Bronchial epithelial cell (primary cell): ENCODE measurements at regions not wholly inside any gene's neighbourhood (a gene's known extent, or its start where the extent isn't known, plus 50 kb on each side); places are given as distances from the start of the nearest gene placed in this dataset.

Experiments
- DNase-seq: peaks from one replicate; pipeline ENCODE4 v3.0.0-alpha.2; 2010; ENCODE audit warnings: low read depth
- FAIRE-seq: peaks from 2 replicates; lab custom pipeline; 2011; peaks lifted over from hg19 to GRCh38; lab: Jason Lieb, UNC
- H3K27me3 ChIP-seq: 2 replicates; pipeline ENCODE4 v1.5.1; 2011; ENCODE audit warnings: low read length; ENCODE audit not compliant: control insufficient read depth, insufficient read depth
- H3K36me3 ChIP-seq: 2 replicates; pipeline ENCODE4 v1.5.1; 2011; ENCODE audit warnings: low read length; ENCODE audit not compliant: control insufficient read depth, insufficient read depth
- H3K4me3 ChIP-seq: 2 replicates; pipeline ENCODE4 v1.5.1; 2011; ENCODE audit warnings: mild to moderate bottlenecking, low read depth, low read length, control low read depth
- CTCF ChIP-seq: IDR thresholded peaks from 2 replicates; pipeline ENCODE4 v1.5.1; 2011; ENCODE audit warnings: mild to moderate bottlenecking, moderate library complexity, low read length, control low read depth, inconsistent platforms; ENCODE audit not compliant: insufficient read depth, severe bottlenecking

GRCh38 chr2:75949385-75950030 lies 238.8 kb upstream of the GCFC2 start:
- FAIRE-seq: no peak
- no peak for TF ChIP-seq CTCF
- H3K27me3 ChIP-seq: no peaks in the 10 kb centered on the region
- no peak overlapping the region for H3K4me3 ChIP-seq
- no peaks in the 10 kb centered on the region for H3K36me3 ChIP-seq
- DNase-seq: no peak

- no peak overlapping the region for H3K4me3 ChIP-seq
- H3K27me3 ChIP-seq: no peaks in the 10 kb centered on the region
- DNase-seq: no peak
- TF ChIP-seq CTCF: no peak
- H3K36me3 ChIP-seq: no peaks in the 10 kb centered on the region
- FAIRE-seq: no peak
Measured at GRCh38 chr2:75936311-75936710, 225.6 kb upstream of the GCFC2 start.

GRCh38 chr2:75932996-75933395 lies 222.3 kb upstream of the GCFC2 start:
- DNase-seq: no peak
- FAIRE-seq: no peak
- H3K36me3 ChIP-seq: no peaks in the 10 kb centered on the region
- TF ChIP-seq CTCF: no peak
- no peaks in the 10 kb centered on the region for H3K27me3 ChIP-seq
- H3K4me3 ChIP-seq: no peak overlapping the region

- TF ChIP-seq CTCF: no peak
- FAIRE-seq: no peak
- Histone ChIP-seq H3K27me3 (no peaks in the 10 kb centered on the region), H3K36me3 (no peaks in the 10 kb centered on the region), H3K4me3 (no peak overlapping the region)
- no peak for DNase-seq
Measured at GRCh38 chr2:75928093-75928492, 217.4 kb upstream of the GCFC2 start.

- Histone ChIP-seq H3K27me3 (no peaks in the 10 kb centered on the region), H3K4me3 (no peak overlapping the region), H3K36me3 (no peaks in the 10 kb centered on the region)
- DNase-seq (no peak), FAIRE-seq (no peak)
- TF ChIP-seq CTCF: no peak
Measured at GRCh38 chr2:75925331-75926024, 214.8 kb upstream of the GCFC2 start.

- Histone ChIP-seq H3K27me3 (no peaks in the 10 kb centered on the region), H3K4me3 (no peak overlapping the region), H3K36me3 (no peaks in the 10 kb centered on the region)
- FAIRE-seq (no peak), DNase-seq (no peak)
- no peak for TF ChIP-seq CTCF
Measured at GRCh38 chr2:75922191-75922590, 211.5 kb upstream of the GCFC2 start.
